Panc1 (cell line): ENCODE measurements at regions not wholly inside any gene's neighbourhood (a gene's known extent, or its start where the extent isn't known, plus 50 kb on each side); places are given as distances from the start of the nearest gene placed in this dataset.

Experiments
- CTCF ChIP-seq: fragments of 450-650 bp; IDR thresholded peaks from 2 replicates; pipeline ENCODE4 v1.5.1; 2017; ENCODE audit warnings: mild to moderate bottlenecking
- POLR2AphosphoS5 ChIP-seq: IDR thresholded peaks from 2 replicates; pipeline ENCODE4 v1.6.1; 2012; ENCODE audit warnings: mild to moderate bottlenecking, low read depth, low read length, moderate library complexity
- SIN3A ChIP-seq: IDR thresholded peaks from 2 replicates; pipeline ENCODE4 v1.6.1; 2012; ENCODE audit warnings: low read depth, mild to moderate bottlenecking, low read length, moderate library complexity, borderline replicate concordance; ENCODE audit not compliant: insufficient read depth
- TF ChIP-seq, protein P1 (sequence below), 2 experiments: IDR thresholded peaks; 2 replicates each; pipeline ENCODE4 v1.6.1; 2011 to 2012; ENCODE audit warnings: low read depth in 2 of 2, control low read depth in 1 of 2, low read length in 1 of 2, mild to moderate bottlenecking in 1 of 2, moderate library complexity in 1 of 2; ENCODE audit not compliant: insufficient read depth in 1 of 2

GRCh38 chr13:24066405-24067295, 93.9 kb upstream of the SPATA13 start:
- no peak for TF ChIP-seq POLR2AphosphoS5
- TF ChIP-seq CTCF = no peak
- TF ChIP-seq, protein P1, sequence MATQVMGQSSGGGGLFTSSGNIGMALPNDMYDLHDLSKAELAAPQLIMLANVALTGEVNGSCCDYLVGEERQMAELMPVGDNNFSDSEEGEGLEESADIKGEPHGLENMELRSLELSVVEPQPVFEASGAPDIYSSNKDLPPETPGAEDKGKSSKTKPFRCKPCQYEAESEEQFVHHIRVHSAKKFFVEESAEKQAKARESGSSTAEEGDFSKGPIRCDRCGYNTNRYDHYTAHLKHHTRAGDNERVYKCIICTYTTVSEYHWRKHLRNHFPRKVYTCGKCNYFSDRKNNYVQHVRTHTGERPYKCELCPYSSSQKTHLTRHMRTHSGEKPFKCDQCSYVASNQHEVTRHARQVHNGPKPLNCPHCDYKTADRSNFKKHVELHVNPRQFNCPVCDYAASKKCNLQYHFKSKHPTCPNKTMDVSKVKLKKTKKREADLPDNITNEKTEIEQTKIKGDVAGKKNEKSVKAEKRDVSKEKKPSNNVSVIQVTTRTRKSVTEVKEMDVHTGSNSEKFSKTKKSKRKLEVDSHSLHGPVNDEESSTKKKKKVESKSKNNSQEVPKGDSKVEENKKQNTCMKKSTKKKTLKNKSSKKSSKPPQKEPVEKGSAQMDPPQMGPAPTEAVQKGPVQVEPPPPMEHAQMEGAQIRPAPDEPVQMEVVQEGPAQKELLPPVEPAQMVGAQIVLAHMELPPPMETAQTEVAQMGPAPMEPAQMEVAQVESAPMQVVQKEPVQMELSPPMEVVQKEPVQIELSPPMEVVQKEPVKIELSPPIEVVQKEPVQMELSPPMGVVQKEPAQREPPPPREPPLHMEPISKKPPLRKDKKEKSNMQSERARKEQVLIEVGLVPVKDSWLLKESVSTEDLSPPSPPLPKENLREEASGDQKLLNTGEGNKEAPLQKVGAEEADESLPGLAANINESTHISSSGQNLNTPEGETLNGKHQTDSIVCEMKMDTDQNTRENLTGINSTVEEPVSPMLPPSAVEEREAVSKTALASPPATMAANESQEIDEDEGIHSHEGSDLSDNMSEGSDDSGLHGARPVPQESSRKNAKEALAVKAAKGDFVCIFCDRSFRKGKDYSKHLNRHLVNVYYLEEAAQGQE (IDR thresholded peaks at IDR 0.05; ENCODE audit: insufficient read depth in 1 of 2, low read depth in 2 of 2, low read length in 1 of 2) = no peak
- no peak for TF ChIP-seq SIN3A
